ENCODE measurements at regions not wholly inside any gene's neighbourhood (a gene's known extent, or its start where the extent isn't known, plus 50 kb on each side); places are given as distances from the start of the nearest gene placed in this dataset.

- no peak overlapping the region for H3K4me3 ChIP-seq (ENCODE audit: low read length, poor library complexity, severe bottlenecking)
- no peaks in the 10 kb centered on the region for H3K9me2 ChIP-seq (replicated peaks; ENCODE audit: low read depth, low read length)
- no peak for TF ChIP-seq EZH2phosphoT487 (IDR thresholded peaks at IDR 0.05; ENCODE audit: borderline replicate concordance)
- TF ChIP-seq CTCF (conservative IDR thresholded peaks at IDR 0.05; ENCODE audit: low read length) = no peak
- H3K4me1 ChIP-seq (ENCODE audit: insufficient read depth, low read length, poor library complexity, severe bottlenecking) = peaks cover 24% of the 10 kb centered on the region
- no peak overlapping the region for H2AFZ ChIP-seq (ENCODE audit: low read length)
- no peaks in the 10 kb centered on the region for H3K36me3 ChIP-seq (ENCODE audit: insufficient read depth, low read length)
- H3K27me3 ChIP-seq (ENCODE audit: insufficient read depth, low read length, poor library complexity, severe bottlenecking) = no peaks in the 10 kb centered on the region
- no peak overlapping the region for H3K9ac ChIP-seq (ENCODE audit: low read depth, low read length, poor library complexity, severe bottlenecking)
- no peaks in the 10 kb centered on the region for H3K79me2 ChIP-seq (ENCODE audit: insufficient read depth, low read length)
- H4K20me1 ChIP-seq (ENCODE audit: insufficient read depth, low read length, poor library complexity, severe bottlenecking) = no peaks in the 10 kb centered on the region
- H3K9me3 ChIP-seq (ENCODE audit: insufficient read depth, low read depth, low read length) = no peaks in the 10 kb centered on the region; the same call in 1 of the 2 replicates
- H3K4me2 ChIP-seq (ENCODE audit: low read depth, low read length, poor library complexity, severe bottlenecking) = no peak overlapping the region
- H3F3A ChIP-seq (ENCODE audit: low read depth) = no peaks in the 10 kb centered on the region
These were observed 140.5 kb downstream of the ZFP36L2 start for GRCh38 chr2:43085929-43086328.

- Histone ChIP-seq H3F3A (ENCODE audit: low read depth) (no peaks in the 10 kb centered on the region), H3K4me1 (ENCODE audit: insufficient read depth, low read length, poor library complexity, severe bottlenecking) (peaks cover 24% of the 10 kb centered on the region), H4K20me1 (ENCODE audit: insufficient read depth, low read length, poor library complexity, severe bottlenecking) (no peaks in the 10 kb centered on the region)
These were observed 140.9 kb downstream of the ZFP36L2 start for GRCh38 chr2:43085505-43085904.

GRCh38 chr2:43084699-43085091 is 141.7 kb downstream of the ZFP36L2 start:
- H3K9ac ChIP-seq (ENCODE audit: low read depth, low read length, poor library complexity, severe bottlenecking) = no peak overlapping the region

More at GRCh38 chr2:43085505-43085904, 140.9 kb downstream of the ZFP36L2 start:
- Histone ChIP-seq H3K27me3 (ENCODE audit: insufficient read depth, low read length, poor library complexity, severe bottlenecking) (no peaks in the 10 kb centered on the region), H2AFZ (ENCODE audit: low read length) (no peak overlapping the region), H3K4me2 (ENCODE audit: low read depth, low read length, poor library complexity, severe bottlenecking) (no peak overlapping the region), H3K4me3 (ENCODE audit: low read length, poor library complexity, severe bottlenecking) (no peak overlapping the region), H3K9ac (ENCODE audit: low read depth, low read length, poor library complexity, severe bottlenecking) (no peak overlapping the region), H3K36me3 (ENCODE audit: insufficient read depth, low read length) (no peaks in the 10 kb centered on the region), H3K9me3 (ENCODE audit: insufficient read depth, low read depth, low read length) (no peaks in the 10 kb centered on the region; the same call in 1 of the 2 replicates), H3K9me2 (replicated peaks; ENCODE audit: low read depth, low read length) (no peaks in the 10 kb centered on the region), H3K79me2 (ENCODE audit: insufficient read depth, low read length) (no peaks in the 10 kb centered on the region)
- TF ChIP-seq EZH2phosphoT487 (IDR thresholded peaks at IDR 0.05; ENCODE audit: borderline replicate concordance) (no peak), CTCF (conservative IDR thresholded peaks at IDR 0.05; ENCODE audit: low read length) (no peak)

More at GRCh38 chr2:43084699-43085091, 141.7 kb downstream of the ZFP36L2 start:
- Histone ChIP-seq H3K79me2 (ENCODE audit: insufficient read depth, low read length) (no peaks in the 10 kb centered on the region), H3K9me3 (ENCODE audit: insufficient read depth, low read depth, low read length) (no peaks in the 10 kb centered on the region), H3K27me3 (ENCODE audit: insufficient read depth, low read length, poor library complexity, severe bottlenecking) (no peaks in the 10 kb centered on the region), H4K20me1 (ENCODE audit: insufficient read depth, low read length, poor library complexity, severe bottlenecking) (no peaks in the 10 kb centered on the region), H3K4me1 (ENCODE audit: insufficient read depth, low read length, poor library complexity, severe bottlenecking) (peaks cover 24% of the 10 kb centered on the region), H3K36me3 (ENCODE audit: insufficient read depth, low read length) (no peaks in the 10 kb centered on the region), H3F3A (ENCODE audit: low read depth) (no peaks in the 10 kb centered on the region), H3K9me2 (replicated peaks; ENCODE audit: low read depth, low read length) (no peaks in the 10 kb centered on the region), H2AFZ (ENCODE audit: low read length) (no peak overlapping the region), H3K4me3 (ENCODE audit: low read length, poor library complexity, severe bottlenecking) (no peak overlapping the region), H3K4me2 (ENCODE audit: low read depth, low read length, poor library complexity, severe bottlenecking) (no peak overlapping the region)
- TF ChIP-seq CTCF (conservative IDR thresholded peaks at IDR 0.05; ENCODE audit: low read length) (no peak), EZH2phosphoT487 (IDR thresholded peaks at IDR 0.05; ENCODE audit: borderline replicate concordance) (no peak)

All from Loucy (cell line).